CD14-positive monocyte (primary cell): ENCODE measurements at regions not wholly inside any gene's neighbourhood (a gene's known extent, or its start where the extent isn't known, plus 50 kb on each side); places are given as distances from the start of the nearest gene placed in this dataset.
"Not testable (repeated sequence)": the region's sequence is repeated elsewhere in the genome, so short reads cannot be mapped to it uniquely, and the experiment has no call there.

Source experiments
- DNase-seq, 3 donors: peaks; one replicate each; pipeline ENCODE4 v3.0.0-alpha.2; 2011 to 2022
- H2AFZ ChIP-seq: 2 replicates; pipeline ENCODE4 v1.6.0; 2012; ENCODE audit warnings: mild to moderate bottlenecking, low read depth, low read length, inconsistent platforms; ENCODE audit not compliant: insufficient read depth, poor library complexity, severe bottlenecking
- H3K27ac ChIP-seq, 2 donors: 1 replicate in 1 of 2; 2 replicates in 1 of 2; pipeline ENCODE4 v1.5.1; 2012 to 2013; ENCODE audit warnings: low read length in 2 of 2, control low read depth in 1 of 2, inconsistent platforms in 1 of 2, low read depth in 1 of 2, mild to moderate bottlenecking in 1 of 2
- H3K27me3 ChIP-seq, 2 donors: one replicate each; pipeline versions ENCODE4 v1.6.0 to v1.6.1; 2011 to 2013; ENCODE audit warnings: low read length in 2 of 2; ENCODE audit not compliant: control insufficient read depth in 2 of 2, insufficient read depth in 2 of 2
- H3K36me3 ChIP-seq, 2 donors: replicated peaks in 1 of 2; 1 replicate in 1 of 2; 2 replicates in 1 of 2; pipeline versions ENCODE4 v1.5.1 to v1.6.1; 2012 to 2013; ENCODE audit warnings: low read length in 2 of 2, control low read depth in 1 of 2, inconsistent platforms in 1 of 2, mild to moderate bottlenecking in 1 of 2; ENCODE audit not compliant: insufficient read depth in 2 of 2, control insufficient read depth in 1 of 2
- H3K4me1 ChIP-seq, 2 donors: 1 replicate in 1 of 2; 2 replicates in 1 of 2; pipeline versions ENCODE4 v1.5.1 to v1.6.1; 2012 to 2013; ENCODE audit warnings: low read length in 2 of 2, control low read depth in 1 of 2, inconsistent platforms in 1 of 2, mild to moderate bottlenecking in 1 of 2, moderate library complexity in 1 of 2; ENCODE audit not compliant: insufficient read depth in 2 of 2, control insufficient read depth in 1 of 2
- H3K4me2 ChIP-seq: replicated peaks from 2 replicates; pipeline ENCODE3; 2012; ENCODE audit warnings: low read length, moderate library complexity, mild to moderate bottlenecking; ENCODE audit not compliant: poor library complexity, severe bottlenecking; ENCODE audit errors: extremely low read depth
- H3K4me3 ChIP-seq, 3 experiments: fragments of 200-600 bp in 1 of 3; sonication (generic) in 1 of 3; replicated peaks in 1 of 3; 1 replicate in 2 of 3; 2 replicates in 1 of 3; pipeline ENCODE4 v1.5.1; 2011 to 2013; ENCODE audit warnings: low read length in 3 of 3, mild to moderate bottlenecking in 3 of 3, control low read depth in 2 of 3, low read depth in 2 of 3, inconsistent platforms in 1 of 3, moderate library complexity in 1 of 3
- H3K79me2 ChIP-seq: 2 replicates; pipeline ENCODE4 v1.6.0; 2012; ENCODE audit warnings: mild to moderate bottlenecking, control low read depth, inconsistent platforms, low read length, moderate library complexity; ENCODE audit not compliant: insufficient read depth
- H3K9ac ChIP-seq: 2 replicates; pipeline ENCODE4 v1.6.0; 2017; ENCODE audit warnings: low read length, mild to moderate bottlenecking; ENCODE audit not compliant: insufficient read depth, poor library complexity, severe bottlenecking
- H3K9me3 ChIP-seq, 2 donors: replicated peaks in 1 of 2; 1 replicate in 1 of 2; 2 replicates in 1 of 2; pipeline versions ENCODE4 v1.5.1 to v1.6.1; 2012 to 2013; ENCODE audit warnings: low read length in 2 of 2, control low read depth in 1 of 2; ENCODE audit not compliant: control insufficient read depth in 1 of 2, insufficient read depth in 1 of 2
- H4K20me1 ChIP-seq: 2 replicates; pipeline ENCODE4 v1.6.0; 2012; ENCODE audit warnings: mild to moderate bottlenecking, low read length, control low read depth, moderate library complexity; ENCODE audit not compliant: insufficient read depth
- H3K27ac Mint-ChIP-seq, 7 donors: one replicate each; pipeline ENCODE4 v1.8.0; 2020; ENCODE audit warnings: mild to moderate bottlenecking in 7 of 7, mixed read lengths in 7 of 7, moderate library complexity in 6 of 7, inconsistent platforms in 2 of 7
- H3K27me3 Mint-ChIP-seq, 3 donors: one replicate each; pipeline ENCODE4 v1.8.0; 2021 to 2022; ENCODE audit warnings: low read depth in 3 of 3, mild to moderate bottlenecking in 3 of 3, mixed read lengths in 3 of 3, moderate library complexity in 3 of 3, inconsistent platforms in 1 of 3
- H3K36me3 Mint-ChIP-seq, 2 donors: one replicate each; pipeline ENCODE4 v1.8.0; 2020; ENCODE audit warnings: mixed read lengths in 2 of 2, inconsistent platforms in 1 of 2, mild to moderate bottlenecking in 1 of 2
- H3K4me1 Mint-ChIP-seq: one replicate; pipeline ENCODE4 v1.8.0; 2020; ENCODE audit warnings: mild to moderate bottlenecking, mixed read lengths
- H3K4me3 Mint-ChIP-seq, 2 donors: one replicate each; pipeline ENCODE4 v1.8.0; 2020; ENCODE audit warnings: mild to moderate bottlenecking in 2 of 2, mixed read lengths in 2 of 2, moderate library complexity in 1 of 2
- H3K9me3 Mint-ChIP-seq, 7 donors: one replicate each; pipeline ENCODE4 v1.8.0; 2020 to 2022; ENCODE audit warnings: mixed read lengths in 7 of 7, mild to moderate bottlenecking in 6 of 7, moderate library complexity in 6 of 7, inconsistent platforms in 2 of 7
- CTCF ChIP-seq: fragments of 200-600 bp; IDR thresholded peaks from one replicate; pipeline ENCODE4 v1.8.0; 2022; ENCODE audit warnings: antibody characterized with exemption, mild to moderate bottlenecking
- WGBS: methylation state at CpG from one replicate; pipeline ENCODE4 v1.1.5; 2013; ENCODE audit warnings: missing lambda C conversion rate; ENCODE audit not compliant: insufficient coverage; 5-methylcytosine and 5-hydroxymethylcytosine counted together
- intact Hi-C, 2 donors: fragments of 100-400 bp; cut with micrococcal nuclease; formaldehyde crosslinking; loops; one replicate each; pipeline versions ENCODE4 v1.15.0 to v1.15.1; 2023

GRCh38 chr6:74479960-74480359, 725.9 kb downstream of the COL12A1 start:
- DNase-seq, result no peak
- Histone ChIP-seq H3K36me3 (no peaks in the 10 kb centered on the region), H3K4me3 (no peak overlapping the region), H3K79me2 (no peaks in the 10 kb centered on the region), H3K4me2 (no peak overlapping the region), H3K27me3 (no peaks in the 10 kb centered on the region), H2AFZ (no peak overlapping the region), H3K9me3 (peaks cover 0 to 5% of the 10 kb centered on the region in 2 donors), H3K27ac (no peak overlapping the region), H3K9ac (no peak overlapping the region), H4K20me1 (no peaks in the 10 kb centered on the region), H3K4me1 (no peaks in the 10 kb centered on the region)
- Mint-ChIP-seq H3K4me1 (no peaks in the 10 kb centered on the region), H3K9me3 (peaks cover 0 to 6% (median 2%) of the 10 kb centered on the region in 7 donors), H3K27me3 (peaks cover 0 to 1% (median 0%) of the 10 kb centered on the region in 3 donors), H3K36me3 (no peaks in the 10 kb centered on the region), H3K27ac (no peak overlapping the region), H3K4me3 (no peak overlapping the region)
- WGBS, result 96% methylated on average over 5 of the region's 8 CpGs
- no peak for TF ChIP-seq CTCF
- intact Hi-C loops, result no loop called here

- DNase-seq, result no peak
- Histone ChIP-seq H3K4me2 (no peak overlapping the region), H3K4me1 (no peaks in the 10 kb centered on the region), H3K27ac (no peak overlapping the region), H3K36me3 (no peaks in the 10 kb centered on the region), H3K27me3 (no peaks in the 10 kb centered on the region), H3K4me3 (no peak overlapping the region), H4K20me1 (no peaks in the 10 kb centered on the region), H3K9me3 (peaks cover 0 to 5% of the 10 kb centered on the region in 2 donors), H2AFZ (no peak overlapping the region), H3K79me2 (no peaks in the 10 kb centered on the region), H3K9ac (no peak overlapping the region)
- Mint-ChIP-seq H3K36me3 (no peaks in the 10 kb centered on the region), H3K27ac (no peak overlapping the region), H3K27me3 (peaks cover 0 to 1% (median 1%) of the 10 kb centered on the region in 3 donors), H3K9me3 (peaks cover 0 to 3% (median 2%) of the 10 kb centered on the region in 7 donors), H3K4me1 (no peaks in the 10 kb centered on the region), H3K4me3 (no peak overlapping the region)
- TF ChIP-seq CTCF, result no peak
- WGBS, result 100% methylated on average over 2 of the region's 4 CpGs
- intact Hi-C loops, result no loop called here
Observed at GRCh38 chr6:74479420-74479819, 726.4 kb downstream of the COL12A1 start.

- H3K4me3 ChIP-seq, H2AFZ ChIP-seq, H3K27ac ChIP-seq, H3K9me3 Mint-ChIP-seq, H3K9ac ChIP-seq, H3K27me3 ChIP-seq, H4K20me1 ChIP-seq, H3K79me2 ChIP-seq, H3K27ac Mint-ChIP-seq, H3K36me3 ChIP-seq, H3K4me1 Mint-ChIP-seq, H3K9me3 ChIP-seq, intact Hi-C loops, H3K27me3 Mint-ChIP-seq, H3K4me2 ChIP-seq, H3K4me3 Mint-ChIP-seq, H3K36me3 Mint-ChIP-seq, H3K4me1 ChIP-seq, DNase-seq: not testable (repeated sequence)
- WGBS, result 100% methylated on average over 5 of the region's 10 CpGs
Observed at GRCh38 chr6:74474046-74474445, 731.8 kb downstream of the COL12A1 start.
